Endodermal cell (in vitro differentiated cells): ENCODE measurements at regions not wholly inside any gene's neighbourhood (a gene's known extent, or its start where the extent isn't known, plus 50 kb on each side); places are given as distances from the start of the nearest gene placed in this dataset.

Source experiments
- DNase-seq: peaks from one replicate; pipeline ENCODE4 v3.0.0-alpha.2; 2017
- H3K27ac ChIP-seq: 2 replicates; pipeline ENCODE4 v1.5.1; 2013; ENCODE audit warnings: mild to moderate bottlenecking, low read depth, low read length, moderate library complexity
- H3K27me3 ChIP-seq: 2 replicates; pipeline ENCODE4 v1.6.1; 2013; ENCODE audit warnings: mild to moderate bottlenecking, low read length, moderate library complexity; ENCODE audit not compliant: insufficient read depth, control insufficient read depth, poor library complexity, severe bottlenecking
- H3K36me3 ChIP-seq: 2 replicates; pipeline ENCODE4 v1.7.0; 2013; ENCODE audit warnings: mild to moderate bottlenecking, low read length, moderate library complexity; ENCODE audit not compliant: control insufficient read depth, insufficient read depth
- H3K4me1 ChIP-seq: one replicate; pipeline ENCODE4 v1.7.0; 2013; ENCODE audit warnings: low read length; ENCODE audit not compliant: control insufficient read depth, insufficient read depth
- H3K4me3 ChIP-seq: 2 replicates; pipeline ENCODE4 v1.5.1; 2013; ENCODE audit warnings: mild to moderate bottlenecking, low read length, moderate library complexity
- H3K9ac ChIP-seq: 2 replicates; pipeline ENCODE4 v1.6.1; 2013; ENCODE audit warnings: mild to moderate bottlenecking, low read length, moderate library complexity; ENCODE audit not compliant: poor library complexity, severe bottlenecking; ENCODE audit errors: extremely low read depth
- H3K9me3 ChIP-seq: 2 replicates; pipeline ENCODE4 v1.6.1; 2013; ENCODE audit warnings: mild to moderate bottlenecking, low read length, moderate library complexity; ENCODE audit not compliant: control insufficient read depth
- H3K27ac Mint-ChIP-seq: 2 replicates; pipeline ENCODE4 v1.8.0; 2020; ENCODE audit warnings: mixed read lengths
- H3K27me3 Mint-ChIP-seq: 2 replicates; pipeline ENCODE4 v1.8.0; 2021; ENCODE audit warnings: mild to moderate bottlenecking, mixed read lengths; ENCODE audit not compliant: insufficient read depth
- H3K36me3 Mint-ChIP-seq: 2 replicates; pipeline ENCODE4 v1.8.0; 2020; ENCODE audit warnings: low read depth, mixed read lengths
- H3K4me1 Mint-ChIP-seq: 2 replicates; pipeline ENCODE4 v1.8.0; 2020; ENCODE audit warnings: mixed read lengths
- H3K4me3 Mint-ChIP-seq: 2 replicates; pipeline ENCODE4 v1.8.0; 2020; ENCODE audit warnings: mild to moderate bottlenecking, moderate library complexity, mixed read lengths
- H3K9me3 Mint-ChIP-seq: 2 replicates; pipeline ENCODE4 v1.8.0; 2020; ENCODE audit warnings: mild to moderate bottlenecking, mixed read lengths
- CTCF ChIP-seq: fragments of 200-600 bp; sonication (generic); conservative IDR thresholded peaks from 2 replicates; pipeline ENCODE4 v1.5.0; 2021; ENCODE audit warnings: antibody characterized with exemption, mild to moderate bottlenecking
- WGBS, 2 experiments: methylation state at CpG; one replicate each; pipeline versions ENCODE4 v1.1.5 to v1.1.7; 2013; ENCODE audit warnings: missing lambda C conversion rate in 2 of 2, mixed read lengths in 1 of 2; ENCODE audit not compliant: insufficient coverage in 1 of 2, insufficient read length in 1 of 2; 5-methylcytosine and 5-hydroxymethylcytosine counted together

GRCh38 chr13:73667756-73668155 is 466.4 kb downstream of the KLF12 start:
- WGBS, 2 experiments: 91 to 94% methylated on average over 2 to 3 of the region's 3 CpGs
- H3K9me3 ChIP-seq: no peaks in the 10 kb centered on the region
- no peak for TF ChIP-seq CTCF

GRCh38 chr13:73665261-73665660 is 468.9 kb downstream of the KLF12 start:
- WGBS, 2 experiments: 71 to 94% methylated on average over 2 of the region's 2 CpGs
- Mint-ChIP-seq H3K27ac (no peak overlapping the region), H3K27me3 (no peaks in the 10 kb centered on the region), H3K36me3 (no peaks in the 10 kb centered on the region), H3K4me1 (peaks cover 3% of the 10 kb centered on the region), H3K9me3 (peaks cover 2% of the 10 kb centered on the region), H3K4me3 (no peak overlapping the region)
- no peak for TF ChIP-seq CTCF
- H3K4me3 ChIP-seq: no peak overlapping the region
- no peaks in the 10 kb centered on the region for H3K9me3 ChIP-seq
- H3K27ac ChIP-seq: no peak overlapping the region
- DNase-seq: no peak
- no peaks in the 10 kb centered on the region for H3K36me3 ChIP-seq
- H3K4me1 ChIP-seq: no peaks in the 10 kb centered on the region
- no peaks in the 10 kb centered on the region for H3K27me3 ChIP-seq
- no peak overlapping the region for H3K9ac ChIP-seq

More at GRCh38 chr13:73667756-73668155, 466.4 kb downstream of the KLF12 start:
- DNase-seq: no peak
- Histone ChIP-seq H3K36me3 (no peaks in the 10 kb centered on the region), H3K9ac (no peak overlapping the region), H3K4me3 (no peak overlapping the region), H3K4me1 (no peaks in the 10 kb centered on the region), H3K27me3 (no peaks in the 10 kb centered on the region), H3K27ac (no peak overlapping the region)
- H3K27me3 Mint-ChIP-seq: no peaks in the 10 kb centered on the region
- H3K36me3 Mint-ChIP-seq: no peaks in the 10 kb centered on the region
- H3K9me3 Mint-ChIP-seq: no peaks in the 10 kb centered on the region
- no peak overlapping the region for H3K4me3 Mint-ChIP-seq
- H3K27ac Mint-ChIP-seq: no peak overlapping the region
- peaks cover 9% of the 10 kb centered on the region for H3K4me1 Mint-ChIP-seq

- Histone ChIP-seq H3K27ac (no peak overlapping the region), H3K4me3 (no peak overlapping the region), H3K27me3 (no peaks in the 10 kb centered on the region), H3K9me3 (no peaks in the 10 kb centered on the region), H3K9ac (no peak overlapping the region), H3K4me1 (no peaks in the 10 kb centered on the region), H3K36me3 (no peaks in the 10 kb centered on the region)
- no peak overlapping the region for H3K27ac Mint-ChIP-seq
- peaks cover 3% of the 10 kb centered on the region for H3K4me1 Mint-ChIP-seq
- H3K4me3 Mint-ChIP-seq: no peak overlapping the region
- no peak for TF ChIP-seq CTCF
- no peaks in the 10 kb centered on the region for H3K36me3 Mint-ChIP-seq
- peaks cover 2% of the 10 kb centered on the region for H3K9me3 Mint-ChIP-seq
- no peak for DNase-seq
- no peaks in the 10 kb centered on the region for H3K27me3 Mint-ChIP-seq
- 93 to 94% methylated on average over 4 of the region's 4 CpGs for WGBS, 2 experiments
Measured at GRCh38 chr13:73664851-73665250, 469.4 kb downstream of the KLF12 start.
